Esophagus muscularis mucosa (tissue), 3 donors: ENCODE measurements at regions not wholly inside any gene's neighbourhood (a gene's known extent, or its start where the extent isn't known, plus 50 kb on each side); places are given as distances from the start of the nearest gene placed in this dataset.

Experiments used
- EP300 ChIP-seq: sonication (generic); formaldehyde crosslinking; IDR thresholded peaks from one replicate; pipeline ENCODE4 v1.6.1; 2017; ENCODE audit warnings: antibody characterized with exemption
- TF ChIP-seq, protein P1 (sequence below), 3 experiments: fragments of 200-600 bp in 2 of 3; fragments of 450-650 bp in 1 of 3; sonication (generic) in 2 of 3; IDR thresholded peaks; one replicate each; pipeline ENCODE4 v1.5.1; 2017 to 2019; ENCODE audit warnings: antibody characterized with exemption in 3 of 3, mild to moderate bottlenecking in 2 of 3, moderate library complexity in 1 of 3

DNA sequence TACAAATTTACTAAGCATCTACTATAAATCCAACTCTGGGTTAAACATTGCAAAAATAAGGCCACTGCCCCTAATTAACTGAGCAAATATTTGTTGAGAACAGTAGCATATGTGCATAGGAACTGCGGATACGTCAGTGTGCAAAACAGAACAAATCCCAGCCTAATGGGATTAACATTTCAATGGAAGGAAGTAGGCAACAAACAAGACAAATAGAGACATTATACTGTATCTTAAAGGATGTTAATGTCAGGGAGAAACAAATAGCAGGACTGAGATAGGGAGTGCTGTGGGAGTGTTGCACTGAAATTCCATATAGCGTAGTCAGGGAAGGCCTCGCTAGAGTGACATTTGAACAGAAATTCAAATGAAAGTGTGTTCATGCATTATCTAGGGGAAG, 89.7 kb upstream of the KCNAB1 start:
- TF ChIP-seq EP300: no peak
- TF ChIP-seq, protein P1, sequence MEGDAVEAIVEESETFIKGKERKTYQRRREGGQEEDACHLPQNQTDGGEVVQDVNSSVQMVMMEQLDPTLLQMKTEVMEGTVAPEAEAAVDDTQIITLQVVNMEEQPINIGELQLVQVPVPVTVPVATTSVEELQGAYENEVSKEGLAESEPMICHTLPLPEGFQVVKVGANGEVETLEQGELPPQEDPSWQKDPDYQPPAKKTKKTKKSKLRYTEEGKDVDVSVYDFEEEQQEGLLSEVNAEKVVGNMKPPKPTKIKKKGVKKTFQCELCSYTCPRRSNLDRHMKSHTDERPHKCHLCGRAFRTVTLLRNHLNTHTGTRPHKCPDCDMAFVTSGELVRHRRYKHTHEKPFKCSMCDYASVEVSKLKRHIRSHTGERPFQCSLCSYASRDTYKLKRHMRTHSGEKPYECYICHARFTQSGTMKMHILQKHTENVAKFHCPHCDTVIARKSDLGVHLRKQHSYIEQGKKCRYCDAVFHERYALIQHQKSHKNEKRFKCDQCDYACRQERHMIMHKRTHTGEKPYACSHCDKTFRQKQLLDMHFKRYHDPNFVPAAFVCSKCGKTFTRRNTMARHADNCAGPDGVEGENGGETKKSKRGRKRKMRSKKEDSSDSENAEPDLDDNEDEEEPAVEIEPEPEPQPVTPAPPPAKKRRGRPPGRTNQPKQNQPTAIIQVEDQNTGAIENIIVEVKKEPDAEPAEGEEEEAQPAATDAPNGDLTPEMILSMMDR (IDR thresholded peaks at IDR 0.05): no peak
